HG02884 (cell line): ENCODE measurements at regions not wholly inside any gene's neighbourhood (a gene's known extent, or its start where the extent isn't known, plus 50 kb on each side); places are given as distances from the start of the nearest gene placed in this dataset.

Experiments used
- ATAC-seq: cut with Tn5 transposase; IDR thresholded peaks from one replicate; pipeline ENCODE4 v1.9.1; 2021; ENCODE audit warnings: mild to moderate bottlenecking, moderate library complexity; ENCODE audit not compliant: unreplicated experiment

DNA sequence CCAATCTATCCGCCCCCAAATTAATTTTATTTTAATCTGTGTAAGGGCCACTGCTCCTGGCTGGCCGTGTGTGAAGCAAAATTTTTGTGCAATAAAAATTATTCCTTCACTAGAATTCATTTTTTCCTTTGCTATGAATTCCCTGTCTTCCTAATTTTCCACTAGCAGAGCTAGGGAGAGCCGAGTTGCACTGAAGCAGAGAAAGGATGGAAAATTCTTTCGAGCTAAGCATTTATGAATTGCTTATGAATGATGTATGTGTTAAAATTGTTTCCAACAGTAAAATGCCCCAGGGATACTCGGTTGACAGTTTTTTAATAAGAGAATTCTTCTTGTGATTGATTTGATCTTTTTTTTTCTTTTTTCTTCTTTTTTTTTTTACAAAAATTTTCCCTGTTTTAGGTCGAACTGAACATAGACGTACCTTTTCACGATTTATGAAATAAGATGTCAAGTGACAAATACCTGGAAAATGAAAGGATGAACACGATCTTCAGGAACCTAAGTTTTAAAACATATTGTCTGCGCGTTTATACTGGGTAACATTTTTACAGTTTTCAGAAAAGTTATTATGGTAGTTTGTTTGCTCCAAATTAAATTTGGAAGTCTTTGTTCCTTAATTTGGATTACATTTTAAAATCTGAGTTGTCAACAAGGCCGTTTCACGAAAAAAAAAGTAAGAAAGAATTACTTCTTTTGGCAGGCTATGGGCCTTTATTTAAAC lies 288.8 kb upstream of the NFE2L3 start:
- no peak for ATAC-seq

DNA sequence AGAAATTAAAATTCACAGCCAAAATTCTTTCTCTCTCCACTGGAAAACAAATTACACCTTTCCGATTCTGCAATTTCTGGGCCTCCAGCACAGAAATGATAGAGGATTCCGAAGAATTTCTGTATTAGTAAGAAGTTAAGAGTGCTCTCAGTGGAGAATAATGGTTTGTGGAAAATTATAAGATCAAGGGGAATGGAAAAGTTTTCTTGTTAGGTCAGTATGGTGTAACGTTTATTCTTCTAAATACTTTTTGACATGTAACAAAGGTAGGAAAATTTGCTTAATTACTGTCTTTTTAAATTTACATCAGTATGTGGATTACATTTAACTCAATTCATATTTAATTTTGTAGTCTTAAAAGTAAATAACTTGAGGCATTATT lies 288.3 kb upstream of the NFE2L3 start:
- ATAC-seq = no peak

DNA sequence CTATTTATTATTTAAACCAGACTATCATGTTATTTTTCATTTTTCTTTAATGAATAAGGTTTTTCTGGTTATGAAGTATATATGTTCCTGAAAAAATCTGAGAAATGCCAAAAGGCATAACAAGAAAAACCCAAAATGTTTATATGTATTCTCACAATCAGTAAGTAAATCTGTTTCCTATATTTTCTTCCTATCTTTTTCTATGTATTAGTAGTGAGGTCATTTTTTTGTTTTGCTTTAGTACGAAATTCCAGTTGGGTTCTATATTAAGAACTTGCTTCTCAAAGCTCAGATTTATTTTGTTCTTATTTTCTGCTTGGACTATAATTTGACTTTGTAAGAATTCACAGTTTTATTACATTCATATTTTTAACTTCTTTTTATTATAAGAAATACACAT lies 287.5 kb upstream of the NFE2L3 start:
- no peak for ATAC-seq

DNA sequence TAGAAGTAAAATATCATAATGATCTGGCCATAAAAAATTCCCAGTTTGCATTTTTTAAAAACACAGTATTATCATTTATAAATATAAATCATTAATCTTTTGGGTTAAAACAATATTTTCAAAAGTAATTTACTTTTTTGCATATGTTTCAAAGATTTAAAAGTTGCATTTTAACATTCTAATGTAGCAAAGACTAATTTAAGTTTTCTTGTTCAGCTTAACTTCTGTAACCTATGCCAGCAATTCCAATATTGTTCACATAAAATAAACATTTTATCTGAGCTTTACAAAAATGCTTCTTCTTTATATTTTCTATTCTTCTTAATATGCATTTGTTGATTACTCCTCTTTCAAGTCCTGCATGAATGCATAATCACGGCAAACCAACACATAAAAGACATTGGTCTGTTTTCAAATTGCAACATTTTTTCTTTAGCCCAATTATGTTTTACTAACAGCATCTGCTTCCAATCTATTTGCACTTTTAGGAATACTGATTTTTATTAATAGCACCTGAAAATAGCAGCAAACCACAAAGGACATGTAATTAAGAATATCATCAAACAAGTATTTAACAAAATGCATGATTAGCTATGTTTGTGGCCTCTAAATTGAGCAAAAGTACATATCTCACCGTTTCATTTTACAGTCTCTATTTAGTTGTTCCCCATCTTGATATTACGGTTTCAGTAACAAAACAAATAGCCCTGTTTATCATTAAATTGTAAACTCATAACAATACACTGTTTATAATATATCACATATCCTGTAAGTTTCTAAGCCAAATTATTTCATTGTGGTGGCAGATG lies 286.9 kb upstream of the NFE2L3 start:
- no peak for ATAC-seq

DNA sequence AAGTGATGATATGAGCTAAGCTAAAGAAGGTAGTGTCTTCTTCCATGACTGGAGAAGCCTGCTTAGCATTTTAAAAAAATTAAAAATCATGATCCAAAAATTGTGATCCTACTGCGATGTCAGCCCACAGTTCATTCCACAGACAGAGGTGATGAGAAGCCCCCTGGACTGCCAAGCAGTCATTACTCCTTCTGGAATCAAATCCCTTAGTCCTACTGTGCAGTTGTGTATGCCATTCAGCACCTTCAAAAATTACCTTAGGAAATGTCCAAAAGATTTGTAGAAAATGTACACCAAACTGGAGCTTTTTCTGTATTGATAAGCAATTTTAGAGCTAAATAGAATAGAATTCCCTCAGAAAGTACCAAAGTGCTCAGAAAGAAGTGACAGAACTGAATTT lies 283.5 kb upstream of the NFE2L3 start:
- no peak for ATAC-seq

DNA sequence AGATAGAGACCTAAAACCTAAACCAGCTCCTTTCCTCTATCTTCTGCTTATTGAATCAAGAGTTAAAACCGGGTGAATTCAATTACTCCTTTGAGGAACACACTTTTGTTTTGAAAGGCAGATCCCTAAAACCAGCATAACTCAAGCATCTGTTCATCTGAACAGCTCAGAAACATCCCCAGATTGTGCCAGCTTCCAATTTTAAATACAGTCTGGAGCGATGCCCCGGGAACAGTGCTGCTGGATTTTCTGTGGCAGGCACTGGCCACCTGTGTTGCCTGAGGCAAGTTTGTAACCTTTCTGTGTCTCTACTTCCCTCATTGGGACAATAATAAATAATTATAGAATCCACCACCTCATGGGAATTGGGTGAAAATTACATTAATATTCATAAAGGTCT lies 281.4 kb upstream of the NFE2L3 start:
- no peak for ATAC-seq

DNA sequence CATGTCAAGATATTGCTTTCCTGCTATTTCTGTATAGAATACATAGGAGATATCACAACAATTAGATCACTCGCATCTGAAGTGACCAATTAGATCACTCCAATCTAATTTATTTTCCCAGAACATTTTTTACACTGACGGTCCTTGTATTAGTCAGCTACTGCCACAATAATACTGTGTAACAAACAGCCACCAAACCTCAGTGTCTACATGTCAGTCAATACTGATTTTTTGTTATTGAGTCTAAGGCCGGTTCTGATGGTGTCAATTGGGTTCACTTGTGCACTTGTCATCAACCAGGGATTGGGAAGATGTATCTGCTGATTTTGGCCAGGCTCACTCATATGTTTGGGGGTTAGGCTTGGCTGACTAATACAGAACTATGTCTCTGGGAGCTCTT lies 275.9 kb upstream of the NFE2L3 start:
- no peak for ATAC-seq

DNA sequence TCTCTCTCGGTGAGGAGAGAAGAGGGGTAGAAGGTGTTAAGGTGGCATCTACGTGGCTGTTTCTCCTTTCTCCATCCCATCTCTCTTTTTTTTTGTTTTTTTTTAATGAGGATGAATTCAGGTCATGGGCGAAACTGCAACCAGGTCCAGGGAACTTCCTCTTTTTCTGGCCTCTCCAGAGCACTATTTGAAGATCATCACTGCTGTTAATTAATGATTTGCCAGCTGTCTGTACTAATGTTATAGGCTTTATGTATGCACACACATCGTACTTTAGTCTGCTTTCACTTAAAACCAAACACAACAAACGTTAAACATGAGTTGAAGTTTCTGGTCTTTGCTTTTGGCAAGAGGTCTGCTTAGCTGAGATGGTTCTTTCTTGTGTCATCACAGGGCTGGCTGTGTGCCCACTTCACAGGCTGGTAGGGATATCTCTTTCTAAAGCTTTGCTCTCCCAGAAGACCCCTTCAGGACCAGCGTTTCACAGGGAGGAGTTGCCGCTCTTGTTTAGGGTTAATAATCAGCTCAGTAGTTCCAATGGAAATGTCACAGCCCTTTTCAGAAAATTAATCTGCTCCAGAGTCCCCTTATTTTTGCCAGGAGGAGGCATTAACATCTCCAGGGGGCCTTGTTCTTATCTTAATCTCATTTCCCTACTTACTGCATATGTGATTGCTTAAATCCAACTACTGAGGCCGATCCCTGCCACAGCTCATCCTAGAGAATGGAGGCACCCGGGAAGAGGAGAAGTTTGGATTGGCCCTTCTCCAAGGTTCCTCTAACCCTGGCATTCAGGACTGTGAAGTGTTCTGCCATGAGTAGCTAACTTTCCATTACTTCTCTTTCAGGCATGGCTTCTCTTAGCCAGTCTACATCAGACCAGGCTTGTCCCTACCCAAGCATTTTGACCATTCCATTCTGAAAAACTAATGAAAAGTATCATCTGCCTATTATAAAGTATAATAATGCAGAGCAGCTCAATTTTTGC lies 273.9 kb upstream of the NFE2L3 start:
- no peak for ATAC-seq

DNA sequence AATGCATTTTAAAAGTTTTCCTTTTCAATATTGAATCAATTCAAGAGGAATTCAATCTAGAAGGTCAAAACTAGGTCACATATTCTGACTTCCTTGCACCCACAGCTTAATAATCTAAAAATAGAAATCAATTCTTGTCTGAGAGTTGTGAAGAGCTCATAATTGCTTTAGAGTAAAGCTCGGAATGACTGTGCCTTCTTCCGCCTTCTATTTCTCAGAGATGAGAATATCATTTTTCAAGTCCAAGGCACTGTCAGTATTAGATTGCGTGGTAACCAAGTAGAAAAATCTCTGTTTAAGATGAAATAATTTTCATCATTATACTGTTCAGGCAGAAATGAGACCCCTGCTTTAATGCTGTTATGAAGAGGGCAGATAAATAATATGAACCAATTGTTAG lies 272.2 kb upstream of the NFE2L3 start:
- ATAC-seq = no peak

DNA sequence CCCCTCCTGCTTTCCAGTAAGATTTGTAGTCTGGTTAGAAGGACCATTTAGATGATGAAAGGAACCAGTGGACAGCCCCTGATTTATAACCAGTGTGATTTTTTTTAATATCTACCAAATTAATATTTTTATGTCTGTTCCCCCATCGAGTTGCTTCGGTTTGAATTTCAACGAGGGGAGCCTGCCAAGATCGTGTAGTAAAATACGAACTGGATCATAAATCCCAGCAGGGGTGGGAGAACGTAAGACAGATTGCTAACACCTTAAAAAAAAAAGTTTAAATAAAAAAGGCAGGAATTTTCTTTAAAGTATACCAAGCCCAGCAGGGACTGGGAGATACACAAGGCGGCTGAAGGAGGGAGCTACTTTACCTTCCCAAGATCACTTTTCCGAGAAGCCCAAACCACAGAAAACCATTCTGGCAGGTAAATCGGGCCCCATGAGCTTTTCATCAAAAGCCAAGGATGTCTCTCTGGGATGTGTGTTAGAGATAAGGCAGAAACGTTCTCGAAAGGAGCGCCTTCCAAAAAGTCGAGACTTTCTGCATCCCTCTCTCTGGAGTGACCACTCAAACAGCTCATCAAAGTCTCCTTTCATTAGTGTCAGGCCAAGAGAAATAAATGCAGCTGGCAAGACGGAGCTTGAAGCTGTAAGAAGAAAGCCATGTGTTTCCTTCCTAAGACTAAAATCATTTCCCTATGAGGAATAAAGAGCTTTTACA lies 270.5 kb upstream of the NFE2L3 start:
- no peak for ATAC-seq

DNA sequence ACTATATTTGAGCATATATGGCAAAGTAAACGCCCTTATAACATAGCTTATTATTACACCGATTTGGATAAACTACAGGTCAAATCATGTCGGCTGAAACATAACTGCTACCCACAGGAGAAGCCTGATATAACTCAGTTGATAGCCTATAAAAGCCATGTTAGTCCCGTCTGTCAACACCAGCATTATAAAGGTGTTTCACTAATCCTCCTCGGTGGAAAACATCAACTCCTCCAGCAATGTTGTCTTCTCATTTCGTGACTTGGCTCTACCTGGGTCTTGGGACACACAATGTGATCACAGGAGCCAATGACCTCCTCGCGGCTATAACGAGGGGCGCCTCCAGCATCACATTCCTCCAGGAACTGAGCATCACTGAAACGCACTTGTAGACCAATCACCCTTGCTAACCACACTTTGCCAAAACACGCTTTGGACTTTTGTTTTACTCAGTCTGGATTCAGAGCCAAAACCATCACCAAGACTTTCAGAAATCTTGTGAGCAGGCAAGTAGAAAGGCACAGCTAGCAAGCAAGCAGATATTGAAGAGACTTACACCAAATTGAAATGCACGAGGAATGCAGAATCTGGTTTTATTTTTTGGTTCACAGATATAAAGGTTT lies 269.7 kb upstream of the NFE2L3 start:
- ATAC-seq = no peak

DNA sequence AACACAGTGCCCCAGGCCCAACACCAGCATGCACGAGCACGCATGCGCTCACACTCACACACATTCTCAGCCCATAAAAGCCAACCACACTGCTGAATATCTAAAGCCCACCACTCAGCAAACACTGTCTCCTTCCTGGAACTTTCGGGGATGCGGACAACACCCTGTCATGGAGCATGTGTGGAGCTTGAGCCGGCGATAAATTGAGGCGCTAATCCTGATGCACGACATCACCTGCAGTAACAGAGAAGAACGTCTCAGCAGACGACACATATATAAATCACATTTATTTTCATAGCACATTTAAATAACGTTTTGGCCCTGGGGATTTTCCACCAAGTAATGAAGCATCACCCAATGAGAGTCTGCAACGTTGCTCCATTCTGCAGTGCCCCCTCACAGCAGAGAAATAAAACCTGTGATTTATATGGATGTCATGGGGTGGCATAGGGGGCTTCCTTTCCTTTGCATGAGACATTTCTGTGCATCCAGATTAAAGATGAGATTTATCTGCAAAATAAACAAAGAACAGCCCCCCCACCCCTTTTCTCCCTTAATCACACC lies 267.7 kb upstream of the NFE2L3 start:
- ATAC-seq = no peak

DNA sequence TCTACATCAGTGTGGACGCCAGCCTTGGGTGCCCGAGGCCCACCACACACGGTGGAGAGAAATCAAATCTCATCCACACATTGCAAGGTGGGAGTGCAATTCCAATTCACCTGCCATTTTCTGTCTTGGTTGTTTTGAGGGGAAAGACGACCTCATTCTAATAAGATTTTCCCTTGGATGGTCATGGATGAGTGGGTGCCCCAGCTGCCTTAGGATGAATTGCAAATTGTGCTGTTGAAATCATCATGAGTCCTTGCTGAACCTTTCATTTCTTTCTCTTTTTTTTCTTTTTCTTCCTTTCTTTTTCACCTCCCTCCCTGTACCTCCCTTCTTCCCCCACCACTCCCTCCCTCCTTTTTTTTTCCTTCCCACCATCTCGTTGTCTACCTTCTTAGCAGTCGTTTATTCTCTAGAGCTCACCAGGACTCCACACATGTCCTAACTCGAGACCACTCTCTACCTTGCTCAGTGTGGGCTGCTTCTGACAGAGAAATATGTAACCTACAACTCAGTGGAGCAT lies 266.9 kb upstream of the NFE2L3 start:
- no peak for ATAC-seq

DNA sequence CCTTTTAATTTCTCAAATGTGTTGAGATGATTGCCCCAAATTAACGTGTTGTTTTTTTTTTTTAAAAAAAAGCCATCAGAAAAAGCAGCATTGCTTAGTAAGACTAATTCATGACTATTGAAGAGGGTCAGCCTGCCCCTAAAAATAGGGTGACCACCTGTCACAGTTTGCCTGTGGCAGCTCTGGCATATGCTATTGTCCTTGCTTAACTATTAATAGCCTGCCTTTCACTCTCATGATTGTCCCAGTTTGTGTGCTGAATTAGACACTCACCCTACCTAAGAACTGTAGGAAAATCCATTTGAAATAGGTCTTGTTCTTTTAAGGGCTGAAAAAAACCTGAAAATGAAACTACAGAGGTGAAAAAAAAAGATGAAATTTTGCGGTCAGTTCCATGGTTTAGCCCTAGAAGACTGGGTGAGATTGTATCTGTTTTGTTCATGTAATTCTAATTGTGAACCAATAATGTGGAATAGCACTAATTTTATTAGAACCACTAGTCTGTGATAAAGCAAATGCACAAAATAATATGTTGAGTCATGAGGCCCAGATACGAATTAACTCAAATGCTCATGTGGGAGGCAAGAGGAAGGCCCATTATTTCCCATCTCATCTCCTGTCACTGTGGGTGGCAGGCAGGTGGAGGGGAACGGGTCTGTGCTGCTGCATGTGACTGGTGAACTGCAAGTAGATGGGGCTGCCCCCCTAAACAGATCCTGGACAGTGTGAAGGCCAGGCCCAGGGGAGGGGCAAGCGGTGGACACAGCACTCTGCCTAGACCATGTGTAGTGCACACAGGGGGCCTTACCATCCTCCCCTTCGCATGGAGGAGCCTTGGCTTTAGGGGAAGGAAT lies 265.4 kb upstream of the NFE2L3 start:
- ATAC-seq = no peak

DNA sequence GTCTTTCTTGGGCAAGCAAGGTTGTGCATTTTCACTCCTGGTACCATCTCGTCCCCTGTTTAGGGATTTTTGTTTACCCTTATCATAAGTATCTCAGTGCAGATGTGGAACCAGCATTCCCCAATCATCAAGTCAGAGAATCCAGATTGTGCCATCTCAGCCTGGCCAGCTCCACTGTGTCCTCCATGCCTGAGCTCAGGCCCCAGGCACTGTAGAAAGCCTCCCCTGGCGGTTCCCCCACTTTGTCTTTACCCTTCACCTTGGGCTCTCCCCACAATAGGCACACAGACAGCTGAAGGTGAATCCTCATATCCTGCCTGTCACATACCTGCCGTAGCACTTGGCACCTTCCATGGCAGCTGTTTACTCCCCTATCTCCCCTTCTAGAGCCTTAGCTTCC lies 264.7 kb upstream of the NFE2L3 start:
- ATAC-seq = no peak

DNA sequence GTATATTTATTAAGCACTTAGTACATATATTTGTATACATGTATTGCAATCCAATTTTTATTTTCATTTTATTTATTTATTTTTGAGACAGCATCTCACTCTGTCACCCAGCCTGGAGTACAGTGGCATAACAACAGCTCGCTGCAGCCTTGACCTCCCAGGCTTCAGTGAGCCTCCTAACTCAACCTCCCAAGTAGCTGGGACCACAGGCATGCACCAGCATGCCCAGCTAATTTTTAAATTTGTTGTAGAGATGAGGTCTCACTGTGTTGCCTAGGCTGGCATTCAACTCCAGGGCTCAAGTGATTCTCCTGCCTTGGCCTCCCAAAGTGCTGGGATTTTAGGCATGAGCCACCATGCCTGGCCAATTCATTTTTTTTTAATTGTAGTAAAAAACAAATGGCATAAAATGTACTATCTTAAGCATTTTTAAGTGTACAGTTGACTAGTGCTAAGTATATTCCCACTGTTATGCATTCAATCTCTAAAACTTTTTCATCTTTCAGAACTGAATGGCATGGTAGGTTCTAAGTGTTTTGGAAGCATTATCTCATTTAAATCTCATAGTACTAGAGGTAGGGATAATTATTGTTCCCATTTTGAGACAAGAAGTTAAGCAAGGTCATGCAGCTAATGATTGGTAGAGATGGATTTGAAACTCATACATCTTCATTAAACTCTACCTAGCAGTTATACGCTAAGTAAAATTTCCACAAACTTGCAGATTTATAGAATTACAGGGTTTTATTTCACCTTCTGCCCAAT lies 264.0 kb upstream of the NFE2L3 start:
- no peak for ATAC-seq

DNA sequence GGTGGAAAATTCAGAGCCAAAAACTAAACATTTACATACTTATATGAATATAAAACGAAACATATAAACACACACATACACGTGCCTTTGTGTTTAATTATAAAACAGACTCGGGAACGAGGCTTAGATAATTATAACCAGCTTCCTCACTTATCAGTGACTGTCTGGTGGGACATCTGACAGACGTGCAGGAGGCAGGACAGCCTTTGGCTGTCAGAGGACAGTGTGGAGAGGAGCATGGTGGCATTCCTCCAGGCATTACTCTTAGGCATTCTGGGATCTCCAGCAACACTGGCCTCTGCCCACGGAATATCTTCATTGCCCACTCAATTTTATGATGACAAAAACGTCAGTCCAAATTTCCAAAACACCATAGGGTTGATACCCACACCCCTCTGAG lies 262.2 kb upstream of the NFE2L3 start:
- no peak for ATAC-seq

DNA sequence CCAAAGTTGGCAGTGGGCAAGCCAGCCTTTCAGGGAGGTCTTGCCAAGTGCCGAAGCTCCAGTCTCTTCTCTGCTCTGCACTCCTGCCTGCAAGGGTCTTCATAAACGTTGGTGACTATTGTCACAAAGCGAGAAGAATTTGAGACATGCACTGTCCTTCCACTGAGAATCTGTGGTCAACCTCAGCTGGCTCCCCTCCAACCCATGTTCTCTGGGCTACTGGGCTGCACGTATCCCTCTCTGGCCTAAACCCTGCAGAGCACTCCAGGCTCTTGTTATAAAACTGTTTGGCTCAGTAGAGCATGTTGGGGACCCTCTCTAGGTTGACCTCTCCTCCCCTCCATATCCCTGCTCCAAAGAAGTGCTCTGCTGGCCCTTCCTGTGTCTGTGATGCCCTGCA lies 260.4 kb upstream of the NFE2L3 start:
- no peak for ATAC-seq
